Heart left ventricle (tissue), 16 donors: ENCODE measurements at regions not wholly inside any gene's neighbourhood (a gene's known extent, or its start where the extent isn't known, plus 50 kb on each side); places are given as distances from the start of the nearest gene placed in this dataset.

Source experiments
- ATAC-seq, 4 donors: fragments of 200-7000 bp; cut with Tn5 transposase; one replicate each; pipeline ENCODE4 v1.9.1; 2020 to 2022; ENCODE audit warnings: moderate library complexity in 4 of 4, mild to moderate bottlenecking in 3 of 4, moderate number of reproducible peaks in 1 of 4
- DNase-seq, 5 donors: peaks; one replicate each; pipeline ENCODE4 v3.0.0-alpha.2; 2020
- H3K27ac ChIP-seq, 12 donors: fragments of 200-600 bp; sonication (generic) in 4 of 12; one replicate each; pipeline versions ENCODE4 v1.5.0 to v1.8.0; 2016 to 2022; ENCODE audit warnings: mild to moderate bottlenecking in 2 of 12
- H3K27me3 ChIP-seq, 9 donors: fragments of 200-600 bp; sonication (generic) in 2 of 9; one replicate each; pipeline versions ENCODE4 v1.5.1 to v1.8.0; 2016 to 2022; ENCODE audit warnings: mild to moderate bottlenecking in 3 of 9
- H3K36me3 ChIP-seq, 9 donors: fragments of 200-600 bp; sonication (generic) in 2 of 9; one replicate each; pipeline versions ENCODE4 v1.5.0 to v1.8.0; 2018 to 2022; ENCODE audit warnings: mild to moderate bottlenecking in 2 of 9
- H3K4me1 ChIP-seq, 12 donors: fragments of 200-600 bp; sonication (generic) in 4 of 12; one replicate each; pipeline versions ENCODE4 v1.5.0 to v1.8.0; 2016 to 2022; ENCODE audit warnings: mild to moderate bottlenecking in 3 of 12
- H3K4me3 ChIP-seq, 12 donors: fragments of 200-600 bp; sonication (generic) in 4 of 12; one replicate each; pipeline versions ENCODE4 v1.5.0 to v1.8.0; 2017 to 2022; ENCODE audit warnings: mild to moderate bottlenecking in 9 of 12, moderate library complexity in 4 of 12
- H3K9me3 ChIP-seq, 12 donors: fragments of 200-600 bp; sonication (generic) in 4 of 12; one replicate each; pipeline versions ENCODE4 v1.5.0 to v1.8.0; 2016 to 2022; ENCODE audit warnings: mild to moderate bottlenecking in 1 of 12
- CTCF ChIP-seq, 12 donors: fragments of 200-600 bp; sonication (generic) in 4 of 12; IDR thresholded peaks; one replicate each; pipeline versions ENCODE4 v1.5.0 to v1.8.0; 2018 to 2022; ENCODE audit warnings: antibody characterized with exemption in 12 of 12, mild to moderate bottlenecking in 5 of 12
- POLR2A ChIP-seq, 2 donors: fragments of 450-650 bp; IDR thresholded peaks; one replicate each; pipeline ENCODE4 v1.6.1; 2017; ENCODE audit warnings: antibody characterized with exemption in 2 of 2, mild to moderate bottlenecking in 2 of 2, moderate library complexity in 2 of 2
- WGBS, 4 donors: extraction: QIAGEN DNeasy Blood & Tissue Kit in 2 of 4; methylation state at CpG; one replicate each; pipeline versions ENCODE4 v1.1.5 to v1.1.7; 2013 to 2018; 5-methylcytosine and 5-hydroxymethylcytosine counted together
- intact Hi-C, 10 donors: fragments of 100-400 bp; cut with DNase I; formaldehyde crosslinking; loops; one replicate each; pipeline versions ENCODE4 v1.11.1 to v1.14.2; 2022
- donor health status: ischemic (EF 13 %, LVEDD 7.1; RV severe dilation, severe dysfunction).
- donor health status: healthy with polysubstance abuse.
- donor health status: DM: no; HTN: yes; CAD: no.
- donor health status: DM: no; HTN: no; CAD: no.
- donor health status: ischemic (EF 25% LVEDD 6.9; RV normal size, moderate dysfunction).
- donor health status: ischemic (EF 25% LVEDD 5.7; RV mildly dilated, moderate dysfunction).
- donor health status: healthy.
- donor health status: DM: yes; HTN: yes; CAD: no.
- donor health status: ischemic (EF 35%, LVEDD 5.7; RV mildly dilated, moderate dysfunction).
- donor health status: nonischemic (EF 11% LVEDD 7.7; RV severe dilation, severe dysfunction).
- donor health status: DM: yes; HTN: yes; CAD: no.
- donor health status: PGD.
- donor health status: ischemic (EF 29% LVEDD 5.4; RV normal size, mild dysfunction).
- donor health status: nonischemic (EF 23%, LVEDD 6.1; RV moderate dilation, normal function).

- ATAC-seq: peak; percentile 77 to 93 (median 86)
- peak in 3 of 5 donors; percentile 58 to 66 (median 61) for DNase-seq
- H3K27ac ChIP-seq: peak overlapping the region; percentile 36 to 88 (median 69)
- TF ChIP-seq CTCF (IDR thresholded peaks at IDR 0.05): no peak
- no peak for TF ChIP-seq POLR2A (IDR thresholded peaks at IDR 0.05)
- WGBS, 4 donors: 8 to 44% (median 38%) methylated on average over 3 to 5 of the region's 5 CpGs
- H3K36me3 ChIP-seq: peaks cover 0 to 2% (median 0%) of the 10 kb centered on the region in 9 donors
- no peaks in the 10 kb centered on the region for H3K27me3 ChIP-seq
- H3K4me1 ChIP-seq: peaks cover 0 to 57% (median 23%) of the 10 kb centered on the region in 12 donors
- no peaks in the 10 kb centered on the region for H3K9me3 ChIP-seq
- intact Hi-C loops: no loop called here
- peak overlapping the region in 3 of 12 donors; percentile 4 to 8 (median 5) for H3K4me3 ChIP-seq
These were observed 213.2 kb upstream of the IL12A start for GRCh38 chr3:159775372-159775961.

DNA sequence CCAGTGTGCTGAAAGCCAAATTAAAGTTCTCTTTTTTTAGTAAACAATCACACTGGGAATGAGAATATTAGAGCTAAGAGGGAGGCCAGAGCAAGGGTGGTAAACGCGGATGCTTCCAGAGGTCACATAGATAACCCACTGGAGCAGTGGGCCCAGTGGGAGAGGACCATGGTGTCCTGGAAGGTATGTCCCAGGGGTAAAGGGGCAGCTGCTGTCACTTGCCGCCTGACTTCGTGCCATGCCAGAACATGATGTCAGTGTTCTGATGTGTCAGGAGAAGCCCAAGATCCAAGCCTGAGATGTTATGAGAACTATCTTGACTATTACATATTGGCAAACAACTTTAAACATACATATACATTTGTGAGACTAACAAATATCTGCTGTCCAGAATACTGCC is 211.9 kb upstream of the IL12A start:
- H3K4me3 ChIP-seq: no peak overlapping the region
- intact Hi-C loops: no loop called here
- peak overlapping the region; percentile 15 to 88 (median 68) for H3K27ac ChIP-seq
- H3K9me3 ChIP-seq: no peaks in the 10 kb centered on the region
- TF ChIP-seq POLR2A (IDR thresholded peaks at IDR 0.05): no peak
- TF ChIP-seq CTCF (IDR thresholded peaks at IDR 0.05): no peak
- DNase-seq (peak in 3 of 5 donors; percentile 37 to 51 (median 44)), ATAC-seq (peak; percentile 70 to 84 (median 72))
- H3K4me1 ChIP-seq: peaks cover 0 to 56% (median 23%) of the 10 kb centered on the region in 12 donors
- H3K36me3 ChIP-seq: peaks cover 0 to 2% (median 0%) of the 10 kb centered on the region in 9 donors
- 17 to 33% (median 25%) methylated on average over 4 of the region's 4 CpGs for WGBS, 4 donors
- no peaks in the 10 kb centered on the region for H3K27me3 ChIP-seq

GRCh38 chr3:159779883-159780282 is 208.8 kb upstream of the IL12A start:
- intact Hi-C loops: no loop called here
- Histone ChIP-seq H3K36me3 (no peaks in the 10 kb centered on the region), H3K4me3 (no peak overlapping the region), H3K27ac (no peak overlapping the region), H3K4me1 (peaks cover 0 to 44% (median 24%) of the 10 kb centered on the region in 12 donors), H3K9me3 (no peaks in the 10 kb centered on the region), H3K27me3 (no peaks in the 10 kb centered on the region)
- TF ChIP-seq CTCF (IDR thresholded peaks at IDR 0.05) (no peak), POLR2A (IDR thresholded peaks at IDR 0.05) (no peak)
- DNase-seq: no peak
- 88 to 93% (median 90%) methylated on average over 6 of the region's 6 CpGs for WGBS, 4 donors
- ATAC-seq: no peak

GRCh38 chr3:159781867-159782266 is 206.8 kb upstream of the IL12A start:
- Histone ChIP-seq H3K27ac (no peak overlapping the region), H3K4me3 (no peak overlapping the region), H3K27me3 (no peaks in the 10 kb centered on the region), H3K9me3 (no peaks in the 10 kb centered on the region), H3K36me3 (no peaks in the 10 kb centered on the region), H3K4me1 (peaks cover 0 to 31% (median 9%) of the 10 kb centered on the region in 12 donors)
- ATAC-seq: no peak
- whole genome bisulfite sequencing, 4 donors: 95 to 100% (median 99%) methylated on average over 2 of the region's 2 CpGs
- intact Hi-C loops: no loop called here
- TF ChIP-seq POLR2A (IDR thresholded peaks at IDR 0.05): no peak
- no peak for TF ChIP-seq CTCF (IDR thresholded peaks at IDR 0.05)
- DNase-seq: no peak
